GM12878 (cell line): ENCODE measurements at regions not wholly inside any gene's neighbourhood (a gene's known extent, or its start where the extent isn't known, plus 50 kb on each side); places are given as distances from the start of the nearest gene placed in this dataset.

ENCODE experiments used
- ATAC-seq: fragments of 200-7000 bp; cut with Tn5 transposase; 3 replicates; pipeline ENCODE4 v1.9.1; 2020; ENCODE audit warnings: mild to moderate bottlenecking, moderate library complexity
- BruUV-seq: library from RNA; stranded (reverse); fragments of 400-500 nt; replicated peaks from 2 replicates; lab custom pipeline; 2021; lab: Mats Ljungman, UMichigan
- CTCF ChIA-PET: fragments of 300-600 bp; sonication (Branson Sonifier 250); formaldehyde crosslinking; extraction: SDS; loops from one replicate; lab custom pipeline; 2021; ENCODE audit warnings: inconsistent platforms; lab: Yijun Ruan, JAX
- POLR2A ChIA-PET: fragments of 350-600 bp; formaldehyde crosslinking; extraction: SDS; loops from one replicate; lab custom pipeline; 2021; ENCODE audit warnings: inconsistent platforms; lab: Charles Lee
- RAD21 ChIA-PET: fragments of 300-600 bp; sonication (Branson Sonifier 250); formaldehyde crosslinking; loops from one replicate; lab custom pipeline; 2023; ENCODE audit warnings: antibody characterized with exemption; ENCODE audit not compliant: unreplicated experiment; lab: Charles Lee
- SMC1A ChIA-PET: fragments of 300-600 bp; sonication (Branson Sonifier 250); formaldehyde crosslinking; loops from one replicate; lab custom pipeline; 2023; ENCODE audit not compliant: unreplicated experiment, uncharacterized antibody; lab: Charles Lee
- DNase-seq: peaks from one replicate; pipeline ENCODE4 v3.0.0-alpha.2; 2011; ENCODE audit warnings: low read depth, low spot score
- FAIRE-seq: peaks from 3 replicates; lab custom pipeline; 2011; peaks lifted over from hg19 to GRCh38; lab: Jason Lieb, UNC
- H2AFZ ChIP-seq: 2 replicates; pipeline ENCODE4 v1.6.0; 2011; ENCODE audit warnings: low read depth, low read length, control low read depth; ENCODE audit not compliant: control insufficient read depth
- H3K27ac ChIP-seq: 2 replicates; pipeline ENCODE4 v1.5.1; 2011; ENCODE audit warnings: control low read depth; ENCODE audit not compliant: control insufficient read depth, insufficient read depth
- H3K27me3 ChIP-seq, 2 experiments: replicated peaks in 1 of 2; 2 replicates each; pipeline versions ENCODE4 v1.6.0 to v1.6.1; 2011; ENCODE audit warnings: low read length in 1 of 2; ENCODE audit not compliant: control insufficient read depth in 2 of 2, insufficient read depth in 2 of 2
- H3K36me3 ChIP-seq, 2 experiments: 2 replicates each; pipeline ENCODE4 v1.5.1; 2011; ENCODE audit warnings: low read length in 1 of 2; ENCODE audit not compliant: control insufficient read depth in 2 of 2, insufficient read depth in 2 of 2
- H3K4me1 ChIP-seq: 2 replicates; pipeline ENCODE4 v1.6.1; 2011; ENCODE audit warnings: mild to moderate bottlenecking, low read length, moderate library complexity, mixed read lengths; ENCODE audit not compliant: control insufficient read depth, insufficient read depth
- H3K4me2 ChIP-seq: 2 replicates; pipeline ENCODE4 v1.6.0; 2011; ENCODE audit warnings: control low read depth; ENCODE audit not compliant: control insufficient read depth, insufficient read depth
- H3K4me3 ChIP-seq: fragments of 200-600 bp; sonication (generic); 2 replicates; pipeline ENCODE4 v1.5.1; 2016
- H3K79me2 ChIP-seq: 2 replicates; pipeline ENCODE4 v1.6.0; 2011; ENCODE audit warnings: low read length; ENCODE audit not compliant: control insufficient read depth, insufficient read depth
- H3K9ac ChIP-seq: 2 replicates; pipeline ENCODE4 v1.8.0; 2011; ENCODE audit warnings: low read length, control low read depth, mixed read lengths; ENCODE audit not compliant: control insufficient read depth, insufficient read depth
- H3K9me3 ChIP-seq: replicated peaks from 3 replicates; pipeline ENCODE4 v1.5.1; 2011; ENCODE audit warnings: mild to moderate bottlenecking, low read length; ENCODE audit not compliant: control insufficient read depth, insufficient read depth
- H4K20me1 ChIP-seq: 2 replicates; pipeline ENCODE4 v1.6.0; 2011; ENCODE audit not compliant: control insufficient read depth, insufficient read depth
- BCLAF1 ChIP-seq: fragments of 450-650 bp; IDR thresholded peaks from 2 replicates; pipeline ENCODE4 v1.6.1; 2017; ENCODE audit warnings: antibody characterized with exemption, mild to moderate bottlenecking, moderate library complexity
- EGR1 ChIP-seq, 2 experiments: IDR thresholded peaks; 1 replicate in 1 of 2; 2 replicates in 1 of 2; pipeline ENCODE4 v1.6.1; 2011 to 2012; ENCODE audit warnings: low read depth in 2 of 2, low read length in 2 of 2, borderline replicate concordance in 1 of 2, mild to moderate bottlenecking in 1 of 2, moderate library complexity in 1 of 2
- EP300 ChIP-seq, 2 experiments: fragments of 150-350 bp in 1 of 2; IDR thresholded peaks; 2 replicates each; pipeline ENCODE4 v1.6.1; 2011 to 2012; ENCODE audit warnings: low read depth in 2 of 2, low read length in 2 of 2, borderline replicate concordance in 1 of 2, improper control_type of control experiment in 1 of 2, inconsistent platforms in 1 of 2; ENCODE audit not compliant: control insufficient read depth in 1 of 2
- HDAC6 ChIP-seq: fragments of 200-600 bp; sonication (generic); IDR thresholded peaks from one replicate; pipeline ENCODE4 v1.8.0; 2017; ENCODE audit warnings: antibody characterized with exemption; ENCODE audit not compliant: unreplicated experiment
- IKZF1 ChIP-seq: fragments of 450-650 bp; conservative IDR thresholded peaks from 2 replicates; pipeline ENCODE4 v1.6.1; 2017; ENCODE audit warnings: antibody characterized with exemption, mild to moderate bottlenecking
- NFIC ChIP-seq: IDR thresholded peaks from 2 replicates; pipeline ENCODE4 v1.6.1; 2012; ENCODE audit warnings: low read depth, mild to moderate bottlenecking, inconsistent platforms, low read length, moderate library complexity
- NR2C1 ChIP-seq: fragments of 450-650 bp; IDR thresholded peaks from 2 replicates; pipeline ENCODE4 v1.6.1; 2017; ENCODE audit warnings: antibody characterized with exemption, mild to moderate bottlenecking, moderate library complexity
- NRF1 ChIP-seq: conservative IDR thresholded peaks from 2 replicates; pipeline ENCODE4 v1.6.1; 2011; ENCODE audit warnings: mild to moderate bottlenecking, low read depth, low read length, improper control_type of control experiment
- PKNOX1 ChIP-seq: fragments of 450-650 bp; IDR thresholded peaks from 2 replicates; pipeline ENCODE4 v1.6.1; 2016; ENCODE audit warnings: mild to moderate bottlenecking
- SMC3 ChIP-seq: IDR thresholded peaks from 2 replicates; pipeline ENCODE4 v1.6.1; 2011; ENCODE audit warnings: low read length, improper control_type of control experiment, borderline replicate concordance
- STAT1 ChIP-seq: fragments of 450-650 bp; conservative IDR thresholded peaks from 2 replicates; pipeline ENCODE4 v1.6.1; 2014; ENCODE audit warnings: antibody characterized with exemption, mild to moderate bottlenecking
- STAT3 ChIP-seq: IDR thresholded peaks from 2 replicates; pipeline ENCODE4 v1.6.1; 2011; ENCODE audit warnings: low read depth, low read length, improper control_type of control experiment
- TCF12 ChIP-seq: IDR thresholded peaks from 2 replicates; pipeline ENCODE4 v1.6.1; 2011; ENCODE audit warnings: low read depth, mild to moderate bottlenecking, low read length
- TCF7 ChIP-seq: IDR thresholded peaks from 2 replicates; pipeline ENCODE4 v1.6.1; 2014; ENCODE audit warnings: antibody characterized with exemption, borderline replicate concordance
- WGBS: methylation state at CpG from one replicate; pipeline ENCODE4 v1.1.6; 2016; ENCODE audit warnings: low lambda C conversion rate; ENCODE audit not compliant: insufficient replicate concordance, insufficient coverage; ENCODE audit errors: missing lambda C conversion rate; 5-methylcytosine and 5-hydroxymethylcytosine counted together
- in situ Hi-C: fragments of 300-500 bp; cut with MboI; formaldehyde crosslinking; loops from 9 replicates; pipeline ENCODE4 v1.14.3; 2018; ENCODE audit warnings: mixed read lengths
- intact Hi-C: fragments of 100-400 bp; cut with micrococcal nuclease; formaldehyde crosslinking; loops from one replicate; pipeline ENCODE4 v1.14.2; 2022; ENCODE audit not compliant: unreplicated experiment
- TF ChIP-seq, protein P1 (sequence below): IDR thresholded peaks from 2 replicates; pipeline ENCODE4 v1.6.1; 2012; ENCODE audit warnings: low read length, inconsistent platforms

DNA sequence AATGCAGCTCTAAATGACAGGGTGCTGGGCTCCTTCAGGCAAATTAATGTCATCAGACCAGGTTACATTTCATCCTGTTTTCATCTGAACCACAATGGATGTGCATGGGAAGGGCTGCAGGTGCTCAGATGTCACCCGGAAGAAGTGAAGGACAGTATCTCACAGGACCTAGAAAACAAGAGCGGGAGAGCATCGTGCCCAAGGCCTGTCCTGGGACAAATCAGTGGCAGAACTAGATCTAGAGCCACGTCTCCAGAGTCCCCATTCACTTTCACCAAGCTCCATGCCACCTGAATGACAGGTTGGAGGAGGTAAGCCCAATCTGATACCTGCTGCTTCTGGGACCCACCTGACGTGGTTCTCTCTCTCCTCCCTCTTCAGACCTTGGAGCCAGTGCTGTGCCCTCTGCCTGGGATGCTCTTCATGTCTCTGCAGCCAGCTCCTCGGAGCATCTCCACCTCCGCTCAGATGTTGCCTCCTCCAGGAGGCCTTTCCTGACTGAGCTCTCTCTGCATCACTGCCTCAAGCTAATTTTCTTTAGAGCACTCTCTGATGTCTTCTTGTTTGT lies 77.3 kb downstream of the CPN2 start:
- Histone ChIP-seq H3K27me3 (no peaks in the 10 kb centered on the region), H3K9ac (no peak overlapping the region), H2AFZ (no peak overlapping the region), H4K20me1 (no peaks in the 10 kb centered on the region), H3K4me3 (no peak overlapping the region), H3K36me3 (no peaks in the 10 kb centered on the region), H3K4me2 (no peak overlapping the region), H3K4me1 (no peaks in the 10 kb centered on the region), H3K27ac (no peak overlapping the region), H3K9me3 (no peaks in the 10 kb centered on the region), H3K79me2 (no peaks in the 10 kb centered on the region)
- SMC1A ChIA-PET = interaction anchor here (0.6 kb wide), 1 partner anchor 16 kb away, joined by 3 read pairs; no protein-coding TSS in a partner anchor
- in situ Hi-C loops = no loop called here
- BruUV-seq = no TSS peak
- ATAC-seq = no peak
- RAD21 ChIA-PET = no interaction called here
- intact Hi-C loops = no loop called here
- WGBS = 53% methylated on average over 7 of the region's 7 CpGs
- no peak for DNase-seq
- CTCF ChIA-PET = no interaction called here
- POLR2A ChIA-PET = no interaction called here
- TF ChIP-seq NRF1 = no peak
- no peak for TF ChIP-seq IKZF1
- TF ChIP-seq TCF7 = no peak
- TF ChIP-seq NR2C1 = no peak
- TF ChIP-seq NFIC = no peak
- no peak for TF ChIP-seq SMC3
- TF ChIP-seq STAT3 = no peak
- TF ChIP-seq EP300 (IDR thresholded peaks at IDR 0.05; ENCODE audit: borderline replicate concordance in 1 of 2, control insufficient read depth in 1 of 2, low read depth in 2 of 2, low read length in 2 of 2) = no peak
- TF ChIP-seq, protein P1, sequence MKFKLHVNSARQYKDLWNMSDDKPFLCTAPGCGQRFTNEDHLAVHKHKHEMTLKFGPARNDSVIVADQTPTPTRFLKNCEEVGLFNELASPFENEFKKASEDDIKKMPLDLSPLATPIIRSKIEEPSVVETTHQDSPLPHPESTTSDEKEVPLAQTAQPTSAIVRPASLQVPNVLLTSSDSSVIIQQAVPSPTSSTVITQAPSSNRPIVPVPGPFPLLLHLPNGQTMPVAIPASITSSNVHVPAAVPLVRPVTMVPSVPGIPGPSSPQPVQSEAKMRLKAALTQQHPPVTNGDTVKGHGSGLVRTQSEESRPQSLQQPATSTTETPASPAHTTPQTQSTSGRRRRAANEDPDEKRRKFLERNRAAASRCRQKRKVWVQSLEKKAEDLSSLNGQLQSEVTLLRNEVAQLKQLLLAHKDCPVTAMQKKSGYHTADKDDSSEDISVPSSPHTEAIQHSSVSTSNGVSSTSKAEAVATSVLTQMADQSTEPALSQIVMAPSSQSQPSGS = no peak
- TF ChIP-seq TCF12 = no peak
- TF ChIP-seq HDAC6 = no peak
- TF ChIP-seq STAT1 = no peak
- no peak for TF ChIP-seq BCLAF1
- TF ChIP-seq PKNOX1 = no peak
- TF ChIP-seq EGR1 (IDR thresholded peaks at IDR 0.05; ENCODE audit: borderline replicate concordance in 1 of 2, low read depth in 2 of 2, low read length in 2 of 2) = no peak
- no peak for FAIRE-seq
